ENCODE measurements at regions not wholly inside any gene's neighbourhood (a gene's known extent, or its start where the extent isn't known, plus 50 kb on each side); places are given as distances from the start of the nearest gene placed in this dataset.

DNA sequence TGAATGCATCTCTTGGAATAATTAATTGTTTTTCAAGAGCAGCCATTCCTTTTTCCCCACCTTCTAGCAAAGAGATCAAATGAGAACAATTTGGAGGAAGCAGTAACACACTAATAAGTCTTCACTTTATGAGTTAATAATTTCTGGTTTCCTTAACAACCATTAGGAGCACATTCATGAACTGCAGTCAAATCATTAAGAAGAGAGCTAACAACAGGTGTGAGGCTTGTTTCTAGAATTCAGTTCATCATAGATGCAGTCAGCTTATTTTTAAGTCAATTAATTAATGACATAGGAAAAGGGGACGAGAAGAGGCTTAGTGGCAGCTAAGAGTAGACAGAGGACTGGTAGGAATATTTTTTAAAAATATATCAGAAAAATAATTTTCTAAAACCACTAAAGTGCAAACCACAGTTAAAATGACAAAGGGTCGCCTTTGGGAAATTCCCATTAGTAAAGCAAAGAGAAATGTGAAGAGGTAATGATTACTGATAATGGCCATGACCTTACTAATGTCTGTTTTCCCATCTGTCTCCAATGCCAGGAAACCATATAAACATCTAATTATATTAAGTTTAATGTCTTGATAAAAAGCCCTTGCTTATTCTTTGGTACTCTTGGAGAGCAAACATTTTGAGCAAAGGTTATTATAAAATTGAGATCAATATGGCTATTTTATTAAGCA lies 184.2 kb downstream of the KCNJ2 start:
- TF ChIP-seq, protein P1, sequence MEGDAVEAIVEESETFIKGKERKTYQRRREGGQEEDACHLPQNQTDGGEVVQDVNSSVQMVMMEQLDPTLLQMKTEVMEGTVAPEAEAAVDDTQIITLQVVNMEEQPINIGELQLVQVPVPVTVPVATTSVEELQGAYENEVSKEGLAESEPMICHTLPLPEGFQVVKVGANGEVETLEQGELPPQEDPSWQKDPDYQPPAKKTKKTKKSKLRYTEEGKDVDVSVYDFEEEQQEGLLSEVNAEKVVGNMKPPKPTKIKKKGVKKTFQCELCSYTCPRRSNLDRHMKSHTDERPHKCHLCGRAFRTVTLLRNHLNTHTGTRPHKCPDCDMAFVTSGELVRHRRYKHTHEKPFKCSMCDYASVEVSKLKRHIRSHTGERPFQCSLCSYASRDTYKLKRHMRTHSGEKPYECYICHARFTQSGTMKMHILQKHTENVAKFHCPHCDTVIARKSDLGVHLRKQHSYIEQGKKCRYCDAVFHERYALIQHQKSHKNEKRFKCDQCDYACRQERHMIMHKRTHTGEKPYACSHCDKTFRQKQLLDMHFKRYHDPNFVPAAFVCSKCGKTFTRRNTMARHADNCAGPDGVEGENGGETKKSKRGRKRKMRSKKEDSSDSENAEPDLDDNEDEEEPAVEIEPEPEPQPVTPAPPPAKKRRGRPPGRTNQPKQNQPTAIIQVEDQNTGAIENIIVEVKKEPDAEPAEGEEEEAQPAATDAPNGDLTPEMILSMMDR (IDR thresholded peaks at IDR 0.05; ENCODE audit: low read depth, low read length, missing control alignments), result no peak
- no peak overlapping the region for H3K4me3 ChIP-seq (ENCODE audit: low read depth, low read length)
- in situ Hi-C loops (cut with HindIII; ENCODE audit: low sequenced_read_pairs), result no loop called here

DNA sequence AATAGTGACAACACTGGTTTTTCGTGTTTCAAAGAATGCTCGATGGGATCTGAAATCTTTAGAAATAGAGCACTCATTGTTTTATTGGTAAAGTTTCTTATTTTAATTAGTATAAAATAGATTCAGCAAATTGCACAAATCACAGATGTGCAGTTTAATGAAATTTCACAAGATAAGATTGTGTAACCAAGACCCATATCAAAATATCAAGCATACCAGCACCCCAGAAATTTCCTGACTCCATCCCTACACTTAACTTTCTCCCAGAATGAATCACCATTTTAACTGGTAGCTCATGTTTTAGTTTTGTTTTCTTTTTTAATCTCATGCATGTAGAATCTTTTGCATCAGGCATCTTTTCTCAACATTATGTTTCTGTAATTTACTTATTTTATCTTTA lies 185.9 kb downstream of the KCNJ2 start:
- no peak for DNase-seq (ENCODE audit: low read depth)
- in situ Hi-C loops (cut with HindIII; ENCODE audit: low sequenced_read_pairs), result no loop called here
- TF ChIP-seq, protein P1 (IDR thresholded peaks at IDR 0.05; ENCODE audit: low read depth, low read length, missing control alignments), result no peak
- no peak overlapping the region for H3K4me3 ChIP-seq (ENCODE audit: low read depth, low read length)

More for the DNA sequence above, 184.2 kb downstream of the KCNJ2 start:
- no peak for DNase-seq (ENCODE audit: low read depth)

DNA sequence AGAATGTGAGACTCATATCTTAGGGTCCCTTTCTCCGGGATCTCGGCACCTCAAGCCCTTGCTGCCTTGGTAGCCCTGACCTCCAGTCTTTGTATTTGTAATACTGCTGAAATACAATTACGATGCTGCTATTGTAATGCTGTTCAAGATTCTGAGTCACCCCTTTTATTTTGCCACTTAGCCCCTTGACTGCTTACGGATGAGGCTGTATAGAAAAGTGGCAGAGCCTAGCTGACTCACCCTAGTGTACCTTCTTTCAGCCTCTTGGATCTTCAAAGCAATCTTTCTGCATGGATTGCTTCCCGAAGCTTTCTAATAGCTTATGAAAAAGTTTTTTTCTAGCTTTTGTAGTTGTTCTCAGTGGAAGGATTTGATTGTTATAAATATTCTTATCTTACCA lies 187.9 kb downstream of the KCNJ2 start:
- no peak overlapping the region for H3K4me3 ChIP-seq (ENCODE audit: low read depth, low read length)
- in situ Hi-C loops (cut with HindIII; ENCODE audit: low sequenced_read_pairs), result no loop called here
- TF ChIP-seq, protein P1 (IDR thresholded peaks at IDR 0.05; ENCODE audit: low read depth, low read length, missing control alignments), result no peak
- peak; percentile 42 for DNase-seq (ENCODE audit: low read depth)

DNA sequence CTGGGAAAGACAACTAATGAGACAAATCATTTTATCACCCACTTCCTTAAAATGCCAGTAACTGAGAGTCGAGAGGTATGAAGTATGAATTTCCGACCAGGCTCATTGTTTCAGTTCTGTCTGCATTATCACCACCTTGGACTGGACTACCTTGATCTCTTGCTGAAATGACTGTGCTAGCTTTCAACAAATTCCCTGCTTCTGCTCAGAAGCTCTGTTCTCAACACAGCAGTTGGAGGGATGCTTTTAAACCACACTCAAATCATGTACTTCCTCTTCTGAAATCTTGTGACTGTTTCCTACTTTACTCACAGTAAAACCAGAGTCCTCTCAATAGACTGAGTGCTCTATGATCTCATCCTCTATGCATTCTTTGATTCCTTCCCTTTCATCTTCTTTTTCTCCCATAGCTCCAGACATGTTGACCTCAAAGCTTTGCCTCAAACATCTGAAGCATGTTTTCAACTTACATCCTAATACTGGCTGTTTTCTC lies 195.8 kb downstream of the KCNJ2 start:
- in situ Hi-C loops (cut with HindIII; ENCODE audit: low sequenced_read_pairs), result no loop called here
- TF ChIP-seq, protein P1 (IDR thresholded peaks at IDR 0.05; ENCODE audit: low read depth, low read length, missing control alignments), result no peak
- DNase-seq (ENCODE audit: low read depth), result peak; percentile 79
- no peak overlapping the region for H3K4me3 ChIP-seq (ENCODE audit: low read depth, low read length)

DNA sequence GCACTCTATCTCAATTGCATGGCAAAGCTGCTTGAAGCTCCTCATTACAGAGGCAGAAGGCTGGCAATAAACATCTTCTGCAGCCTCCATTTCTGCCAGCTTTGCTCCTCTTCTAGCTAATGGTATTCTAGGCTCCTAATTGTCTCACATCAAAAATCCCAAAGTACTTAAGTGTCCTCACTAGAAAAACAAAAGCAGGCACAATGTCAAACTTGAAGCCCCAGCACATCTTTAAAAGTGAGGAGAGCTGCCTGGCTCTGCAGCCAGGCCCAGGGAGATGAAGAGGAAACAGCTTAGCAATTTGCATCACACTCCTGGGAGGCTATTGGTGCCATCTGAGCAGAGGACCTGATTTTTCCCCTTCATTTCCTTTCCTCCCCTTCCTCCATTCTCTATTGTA lies 197.1 kb downstream of the KCNJ2 start:
- H3K4me3 ChIP-seq (ENCODE audit: low read depth, low read length), result no peak overlapping the region
- no peak for DNase-seq (ENCODE audit: low read depth)
- TF ChIP-seq, protein P1 (IDR thresholded peaks at IDR 0.05; ENCODE audit: low read depth, low read length, missing control alignments), result no peak
- in situ Hi-C loops (cut with HindIII; ENCODE audit: low sequenced_read_pairs), result no loop called here

DNA sequence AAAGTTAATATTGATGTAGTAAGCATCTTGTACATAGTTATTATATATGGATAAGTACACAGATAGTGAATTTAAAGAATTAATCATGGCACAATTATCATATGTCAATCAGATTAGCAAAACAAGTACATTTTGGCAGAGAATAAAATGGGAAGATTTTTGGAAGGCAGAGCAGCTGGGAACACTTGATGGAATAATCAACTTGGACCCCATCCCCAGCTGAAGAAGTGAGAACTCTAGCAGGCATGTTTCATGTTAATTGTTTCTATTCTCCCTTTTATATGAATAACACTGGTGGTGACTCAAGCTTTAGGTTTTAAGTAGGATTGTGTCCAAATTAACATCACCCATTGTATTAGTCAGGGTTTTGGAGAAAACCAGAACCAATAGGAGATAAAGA lies 198.7 kb downstream of the KCNJ2 start:
- no peak overlapping the region for H3K4me3 ChIP-seq (ENCODE audit: low read depth, low read length)
- no peak for DNase-seq (ENCODE audit: low read depth)
- in situ Hi-C loops (cut with HindIII; ENCODE audit: low sequenced_read_pairs), result no loop called here
- TF ChIP-seq, protein P1 (IDR thresholded peaks at IDR 0.05; ENCODE audit: low read depth, low read length, missing control alignments), result no peak

Data from astrocyte of the cerebellum (primary cell).